NT2/D1 (cell line): ENCODE measurements at regions not wholly inside any gene's neighbourhood (a gene's known extent, or its start where the extent isn't known, plus 50 kb on each side); places are given as distances from the start of the nearest gene placed in this dataset.

Experiments
- DNase-seq: peaks from one replicate; pipeline ENCODE4 v3.0.0-alpha.2; 2011; ENCODE audit warnings: low read depth, low spot score
- H3K27me3 ChIP-seq: 2 replicates; pipeline ENCODE4 v1.6.0; 2011; ENCODE audit warnings: mild to moderate bottlenecking; ENCODE audit not compliant: insufficient read length, insufficient read depth
- H3K36me3 ChIP-seq: 2 replicates; pipeline ENCODE4 v1.6.1; 2011; ENCODE audit warnings: mild to moderate bottlenecking, low read length, mixed read lengths; ENCODE audit not compliant: insufficient read depth, insufficient read length
- H3K4me1 ChIP-seq: 2 replicates; pipeline ENCODE4 v1.5.1; 2011; ENCODE audit not compliant: insufficient read depth, insufficient read length
- H3K4me3 ChIP-seq: 2 replicates; pipeline ENCODE4 v1.5.1; 2011; ENCODE audit warnings: low read depth; ENCODE audit not compliant: insufficient read length
- H3K9ac ChIP-seq: 2 replicates; pipeline ENCODE4 v1.6.0; 2011; ENCODE audit warnings: low read depth; ENCODE audit not compliant: insufficient read length
- H3K9me3 ChIP-seq: 2 replicates; pipeline ENCODE4 v1.5.1; 2011; ENCODE audit warnings: mild to moderate bottlenecking, low read length; ENCODE audit not compliant: insufficient read depth
- SUZ12 ChIP-seq: IDR thresholded peaks from 2 replicates; pipeline ENCODE4 v1.6.1; 2011; ENCODE audit not compliant: insufficient read length, insufficient read depth; ENCODE audit errors: extremely low read depth
- YY1 ChIP-seq: IDR thresholded peaks from 2 replicates; pipeline ENCODE4 v1.6.1; 2011; ENCODE audit not compliant: insufficient read length, insufficient read depth
- ZNF274 ChIP-seq: IDR thresholded peaks from 2 replicates; pipeline ENCODE4 v1.6.1; 2011; ENCODE audit warnings: mild to moderate bottlenecking, low read depth, low read length

DNA sequence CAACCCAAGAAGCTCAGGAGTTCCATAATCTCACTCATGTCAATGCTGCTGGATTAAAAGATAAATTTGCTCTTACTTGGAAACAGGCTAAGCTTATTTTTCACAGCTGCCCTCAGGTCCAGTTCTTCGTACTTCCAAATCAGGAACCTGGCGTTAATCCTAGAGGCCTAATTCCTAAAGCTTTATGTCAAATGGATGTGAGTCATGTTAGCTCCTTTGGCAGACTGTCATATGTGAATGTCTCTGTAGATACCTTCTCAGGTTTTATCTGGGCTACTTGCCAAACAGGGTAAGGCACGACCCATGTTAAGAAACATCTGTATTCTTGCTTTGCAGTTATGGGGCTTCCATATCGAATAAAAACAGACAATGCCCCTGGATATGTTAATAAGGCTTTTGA, 504.6 kb downstream of the ALG10 start:
- H3K9ac ChIP-seq = no peak overlapping the region
- no peaks in the 10 kb centered on the region for H3K36me3 ChIP-seq
- no peak for DNase-seq
- H3K9me3 ChIP-seq = peaks cover 9% of the 10 kb centered on the region
- no peaks in the 10 kb centered on the region for H3K27me3 ChIP-seq
- no peaks in the 10 kb centered on the region for H3K4me1 ChIP-seq
- H3K4me3 ChIP-seq = no peak overlapping the region
- TF ChIP-seq YY1 = no peak
- TF ChIP-seq ZNF274 = no peak
- no peak for TF ChIP-seq SUZ12

DNA sequence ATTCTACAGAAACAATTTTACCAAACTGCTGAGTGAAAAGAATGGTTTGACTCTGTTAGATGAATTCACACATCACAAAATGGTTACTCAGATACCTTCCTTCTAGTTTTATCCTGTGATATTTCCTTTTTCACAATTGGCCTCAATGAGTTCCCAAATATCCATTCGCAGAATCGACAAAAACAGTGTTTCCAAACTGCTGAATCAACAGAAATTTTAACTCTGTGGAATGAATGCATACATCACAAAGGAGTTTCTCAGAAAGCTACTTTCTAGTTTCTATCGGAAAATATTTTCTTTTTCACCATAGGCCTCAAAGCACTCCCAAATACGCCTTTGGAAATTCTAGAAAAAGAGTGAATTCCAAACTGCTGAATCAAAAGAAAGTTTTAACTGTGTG, 525.0 kb downstream of the ALG10 start:
- H3K36me3 ChIP-seq = no peaks in the 10 kb centered on the region
- H3K27me3 ChIP-seq = no peaks in the 10 kb centered on the region
- peaks cover 90% of the 10 kb centered on the region for H3K9me3 ChIP-seq
- H3K9ac ChIP-seq = no peak overlapping the region
- no peaks in the 10 kb centered on the region for H3K4me1 ChIP-seq
- H3K4me3 ChIP-seq = no peak overlapping the region
- no peak for TF ChIP-seq YY1
- no peak for TF ChIP-seq ZNF274
- TF ChIP-seq SUZ12 = no peak
- DNase-seq = no peak

DNA sequence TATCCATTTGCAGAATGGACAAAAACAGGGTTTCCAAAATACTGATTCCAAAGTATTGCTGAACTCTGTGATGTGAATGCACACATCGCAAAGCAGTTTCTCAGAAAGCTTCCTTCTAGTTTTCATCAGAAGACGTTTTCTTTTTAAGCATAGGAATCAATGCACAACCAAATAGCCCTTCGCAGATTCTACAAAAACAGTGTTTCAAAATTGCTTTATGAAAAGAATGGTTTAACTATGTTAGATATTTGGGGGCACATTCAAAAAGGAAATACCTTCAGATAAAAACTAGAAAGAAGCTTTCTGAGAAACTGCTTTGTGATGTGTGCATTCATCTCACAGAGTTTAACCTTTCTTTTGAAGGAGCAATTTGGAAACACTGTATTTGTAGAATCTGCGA, 569.7 kb downstream of the ALG10 start:
- Histone ChIP-seq H3K9ac (no peak overlapping the region), H3K36me3 (no peaks in the 10 kb centered on the region), H3K4me3 (no peak overlapping the region), H3K9me3 (peaks cover 91% of the 10 kb centered on the region), H3K27me3 (no peaks in the 10 kb centered on the region), H3K4me1 (no peaks in the 10 kb centered on the region)
- no peak for DNase-seq
- TF ChIP-seq SUZ12 (no peak), YY1 (no peak), ZNF274 (no peak)

DNA sequence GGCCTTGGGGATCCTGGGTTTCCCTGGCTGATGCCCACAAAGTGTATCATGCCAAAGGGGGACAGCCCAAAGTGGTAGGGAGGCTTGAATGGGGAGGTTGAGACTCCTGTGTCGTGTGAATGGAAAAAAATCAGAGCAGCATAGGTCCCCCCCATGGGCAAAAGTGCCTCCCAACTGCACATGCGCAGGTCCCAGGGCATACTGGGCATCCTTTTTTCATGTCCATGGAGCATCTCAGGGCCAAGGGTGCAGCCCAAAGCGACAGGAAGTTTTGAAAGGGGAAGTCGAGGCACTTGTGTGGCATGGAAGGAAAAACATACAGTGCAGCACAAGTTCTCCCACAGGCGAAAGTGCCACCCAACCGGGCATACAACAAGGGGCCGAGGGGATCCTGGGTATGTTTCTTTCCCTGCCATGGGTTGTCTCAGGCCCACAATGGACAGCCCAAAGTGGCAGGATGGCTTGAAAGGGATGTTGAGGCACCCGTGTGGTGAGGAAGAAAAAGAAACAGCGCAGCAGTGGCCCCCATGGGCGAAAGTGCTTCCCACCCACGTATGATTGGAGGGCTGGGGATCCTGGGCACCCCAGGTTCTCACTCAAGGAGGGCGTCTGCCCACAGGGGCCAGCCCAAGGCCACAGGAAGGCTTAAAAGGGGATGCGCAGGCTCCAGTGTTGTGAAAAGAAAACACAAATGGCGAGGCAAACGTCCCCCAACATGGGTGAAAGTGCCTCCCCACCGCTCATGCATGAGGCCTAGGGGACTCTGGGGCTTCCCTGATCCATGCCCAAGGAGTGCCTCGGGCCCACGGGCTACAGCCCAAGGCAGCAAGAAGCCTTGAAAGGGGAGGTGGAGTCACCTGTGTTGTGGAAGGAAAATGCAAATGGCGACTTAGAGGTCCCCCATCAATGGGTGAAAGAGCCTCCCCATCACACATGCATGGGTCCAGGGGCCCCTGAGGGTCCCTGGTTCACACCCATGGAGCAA, 573.7 kb downstream of the ALG10 start:
- H3K36me3 ChIP-seq = no peaks in the 10 kb centered on the region
- H3K9me3 ChIP-seq = peaks cover 55% of the 10 kb centered on the region
- no peak overlapping the region for H3K9ac ChIP-seq
- TF ChIP-seq SUZ12 (no peak), ZNF274 (no peak), YY1 (no peak)
- H3K27me3 ChIP-seq = peaks cover 32% of the 10 kb centered on the region
- H3K4me1 ChIP-seq = no peaks in the 10 kb centered on the region
- no peak for DNase-seq
- no peak overlapping the region for H3K4me3 ChIP-seq

DNA sequence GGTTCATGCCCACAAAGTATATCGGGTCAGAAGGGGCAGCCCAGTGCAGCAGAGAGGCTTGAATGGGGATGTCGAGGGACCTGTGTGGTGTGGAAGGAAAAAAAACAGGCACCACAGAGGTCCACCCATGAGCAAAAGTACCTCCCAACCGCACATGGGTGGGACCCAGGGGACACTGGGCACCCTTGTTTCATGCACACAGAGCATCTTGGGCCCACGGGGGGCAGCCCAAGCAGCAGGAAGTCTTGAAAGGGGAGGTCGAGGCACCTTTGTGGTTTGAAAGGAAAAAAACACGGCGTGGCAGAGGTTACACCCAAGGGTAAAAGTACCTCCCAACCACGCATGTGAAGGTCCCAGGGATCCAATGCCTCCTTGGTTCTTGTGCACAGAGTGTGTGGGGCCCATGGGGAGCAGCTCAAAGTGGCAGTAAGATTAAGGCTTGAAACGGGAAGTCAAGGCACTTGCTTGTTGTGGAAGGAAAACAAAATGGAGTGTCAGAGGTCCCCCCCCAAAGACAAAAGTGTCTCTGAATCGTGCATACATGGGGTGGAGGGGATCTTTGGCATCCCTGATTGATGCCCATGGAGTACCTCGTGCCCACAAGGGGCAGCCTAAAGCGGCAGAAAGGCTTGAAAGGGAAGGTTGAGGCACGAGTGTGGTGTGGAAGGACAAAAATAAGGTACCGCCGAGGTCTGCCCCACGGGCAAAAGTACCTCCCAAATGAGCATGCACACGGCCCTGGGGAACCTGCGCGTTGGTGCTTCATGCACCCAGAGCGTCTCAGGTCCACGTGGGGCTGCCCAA, 575.5 kb downstream of the ALG10 start:
- Histone ChIP-seq H3K27me3 (peaks cover 49% of the 10 kb centered on the region), H3K4me3 (no peak overlapping the region), H3K36me3 (no peaks in the 10 kb centered on the region), H3K9me3 (peaks cover 38% of the 10 kb centered on the region), H3K9ac (no peak overlapping the region), H3K4me1 (no peaks in the 10 kb centered on the region)
- DNase-seq = no peak
- no peak for TF ChIP-seq ZNF274
- TF ChIP-seq SUZ12 = no peak
- TF ChIP-seq YY1 = no peak

DNA sequence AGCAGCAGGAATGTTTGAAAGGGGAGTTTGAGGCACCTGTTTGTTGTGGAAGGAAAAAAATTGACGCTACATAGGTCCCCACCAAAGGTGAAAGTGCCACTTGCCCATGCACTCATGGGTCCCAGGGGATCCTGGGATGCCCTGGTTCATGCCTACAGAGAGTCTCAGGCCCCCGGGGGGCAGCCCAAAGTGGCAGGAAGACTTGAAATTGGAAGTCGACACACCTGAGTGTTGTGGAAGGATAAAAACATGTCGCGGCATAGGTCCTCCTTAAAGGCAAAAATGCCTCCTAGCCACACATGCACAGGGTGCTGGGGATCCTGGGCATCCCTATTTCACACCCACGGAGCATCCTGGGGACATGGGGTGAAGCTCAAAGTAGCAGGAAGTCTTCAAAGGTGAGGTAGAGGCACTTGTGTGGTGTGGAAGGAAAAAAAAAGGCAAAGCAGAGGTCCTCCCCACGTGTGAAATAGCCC, 576.1 kb downstream of the ALG10 start:
- TF ChIP-seq YY1 (no peak), SUZ12 (no peak), ZNF274 (no peak)
- peaks cover 31% of the 10 kb centered on the region for H3K9me3 ChIP-seq
- H3K27me3 ChIP-seq = peaks cover 55% of the 10 kb centered on the region

DNA sequence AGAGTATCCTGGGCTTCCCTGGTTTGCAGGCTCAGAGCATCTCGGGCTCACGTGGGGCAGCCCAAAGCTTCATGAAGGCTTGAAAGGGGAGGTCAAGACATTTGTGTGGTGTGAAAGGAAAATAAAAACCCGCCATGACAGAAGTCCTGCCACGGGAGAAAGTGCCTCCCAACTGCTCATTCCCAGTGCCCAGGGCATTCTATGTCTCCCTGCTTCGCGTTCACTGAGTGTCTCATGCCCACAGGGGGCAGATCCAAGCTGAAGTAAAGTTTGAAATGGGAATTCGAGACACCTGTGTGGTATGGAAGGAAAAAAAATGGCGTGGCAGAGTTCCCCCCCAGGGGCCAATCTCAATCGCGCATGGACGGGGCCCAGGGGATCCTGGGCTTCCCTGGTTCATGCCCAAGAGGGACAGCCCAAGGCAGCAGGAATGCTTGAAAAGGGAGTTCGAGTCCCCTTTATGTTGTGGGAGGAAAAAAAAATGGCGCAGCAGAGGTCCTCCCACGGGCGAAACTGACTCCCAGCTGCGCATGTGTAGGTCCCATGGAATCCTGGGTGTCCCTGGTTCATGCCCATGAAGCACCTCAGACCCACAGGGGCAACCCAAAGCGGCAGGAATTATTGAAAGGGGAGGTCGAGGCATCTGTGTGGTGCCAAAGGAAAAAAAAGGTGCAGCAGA, 576.7 kb downstream of the ALG10 start:
- TF ChIP-seq ZNF274 (no peak), YY1 (no peak), SUZ12 (no peak)
- no peaks in the 10 kb centered on the region for H3K36me3 ChIP-seq
- H3K4me3 ChIP-seq = no peak overlapping the region
- no peaks in the 10 kb centered on the region for H3K4me1 ChIP-seq
- no peak for DNase-seq
- peaks cover 25% of the 10 kb centered on the region for H3K9me3 ChIP-seq
- H3K9ac ChIP-seq = no peak overlapping the region
- H3K27me3 ChIP-seq = peaks cover 61% of the 10 kb centered on the region

More for the DNA sequence above, 576.1 kb downstream of the ALG10 start:
- Histone ChIP-seq H3K36me3 (no peaks in the 10 kb centered on the region), H3K4me3 (no peak overlapping the region), H3K4me1 (no peaks in the 10 kb centered on the region), H3K9ac (no peak overlapping the region)
- no peak for DNase-seq
